Keratinocyte (primary cell): ENCODE measurements at regions not wholly inside any gene's neighbourhood (a gene's known extent, or its start where the extent isn't known, plus 50 kb on each side); places are given as distances from the start of the nearest gene placed in this dataset.

Source experiments
- DNase-seq: peaks from one replicate; pipeline ENCODE4 v3.0.0-alpha.2; 2011; ENCODE audit warnings: low read depth, missing footprints, low spot score
- FAIRE-seq: peaks from 2 replicates; lab custom pipeline; 2011; peaks lifted over from hg19 to GRCh38; lab: Jason Lieb, UNC
- H2AFZ ChIP-seq: 2 replicates; pipeline ENCODE4 v1.6.0; 2012; ENCODE audit warnings: low read length, control low read depth, inconsistent platforms; ENCODE audit not compliant: control insufficient read depth
- H3K27ac ChIP-seq: 2 replicates; pipeline ENCODE4 v1.5.1; 2011; ENCODE audit warnings: low read length; ENCODE audit not compliant: control insufficient read depth, insufficient read depth
- H3K27me3 ChIP-seq: 3 replicates; pipeline ENCODE4 v1.6.0; 2011; ENCODE audit warnings: low read length; ENCODE audit not compliant: control insufficient read depth, insufficient read depth; ENCODE audit errors: extremely low read depth
- H3K36me3 ChIP-seq, 2 experiments: 2 replicates in 1 of 2; 3 replicates in 1 of 2; pipeline ENCODE4 v1.5.1; 2011; ENCODE audit warnings: low read length in 2 of 2, mild to moderate bottlenecking in 1 of 2; ENCODE audit not compliant: control insufficient read depth in 2 of 2, insufficient read depth in 2 of 2; ENCODE audit errors: extremely low read depth in 1 of 2
- H3K4me1 ChIP-seq: 3 replicates; pipeline ENCODE4 v1.5.1; 2011; ENCODE audit warnings: low read length; ENCODE audit not compliant: control insufficient read depth, insufficient read depth; ENCODE audit errors: extremely low read depth
- H3K4me2 ChIP-seq: 3 replicates; pipeline ENCODE4 v1.6.0; 2011; ENCODE audit warnings: low read depth, low read length; ENCODE audit not compliant: control insufficient read depth, insufficient read depth; ENCODE audit errors: extremely low read depth
- H3K4me3 ChIP-seq, 3 experiments: fragments of 200-600 bp in 1 of 3; sonication (generic) in 1 of 3; 2 replicates in 2 of 3; 3 replicates in 1 of 3; pipeline ENCODE4 v1.5.1; 2011 to 2016; ENCODE audit warnings: low read length in 3 of 3, mild to moderate bottlenecking in 3 of 3, control low read depth in 2 of 3, inconsistent platforms in 1 of 3, low read depth in 1 of 3, mixed read lengths in 1 of 3, mixed run types in 1 of 3, moderate library complexity in 1 of 3; ENCODE audit not compliant: control insufficient read depth in 2 of 3, insufficient read depth in 2 of 3; ENCODE audit errors: extremely low read depth in 1 of 3
- H3K79me2 ChIP-seq: 2 replicates; pipeline ENCODE4 v1.6.0; 2012; ENCODE audit warnings: low read length; ENCODE audit not compliant: control insufficient read depth, insufficient read depth
- H3K9ac ChIP-seq: 3 replicates; pipeline ENCODE4 v1.6.0; 2011; ENCODE audit warnings: low read length; ENCODE audit not compliant: control insufficient read depth, insufficient read depth; ENCODE audit errors: extremely low read depth
- H3K9me1 ChIP-seq: 3 replicates; pipeline ENCODE4 v1.6.0; 2011; ENCODE audit warnings: low read length; ENCODE audit not compliant: control insufficient read depth, insufficient read depth; ENCODE audit errors: extremely low read depth
- H3K9me3 ChIP-seq: 2 replicates; pipeline ENCODE4 v1.5.1; 2012; ENCODE audit warnings: low read depth, low read length; ENCODE audit not compliant: control insufficient read depth
- H4K20me1 ChIP-seq: 3 replicates; pipeline ENCODE4 v1.6.0; 2011; ENCODE audit warnings: low read length; ENCODE audit not compliant: control insufficient read depth, insufficient read depth; ENCODE audit errors: extremely low read depth
- EZH2 ChIP-seq: IDR thresholded peaks from one replicate; pipeline ENCODE4 v1.6.1; 2012; ENCODE audit warnings: inconsistent platforms, mild to moderate bottlenecking, low read length, moderate library complexity
- dilution Hi-C: fragments of 300-500 bp; cut with MboI; formaldehyde crosslinking; loops from one replicate; pipeline ENCODE4 v1.7.0; 2020; ENCODE audit warnings: low sequenced_read_pairs; ENCODE audit not compliant: extremely low pct_ligation_motif_present
- TF ChIP-seq, protein P1 (sequence below), 3 experiments: IDR thresholded peaks in 1 of 3; conservative IDR thresholded peaks in 1 of 3; optimal IDR thresholded peaks in 1 of 3; 2 replicates in 2 of 3; 3 replicates in 1 of 3; pipeline versions ENCODE3 to v1.5.1; 2011; ENCODE audit warnings: low read length in 3 of 3, mild to moderate bottlenecking in 3 of 3, moderate library complexity in 2 of 3, control low read depth in 1 of 3, inconsistent platforms in 1 of 3; ENCODE audit not compliant: insufficient read depth in 2 of 3; ENCODE audit errors: extremely low read depth in 1 of 3

DNA sequence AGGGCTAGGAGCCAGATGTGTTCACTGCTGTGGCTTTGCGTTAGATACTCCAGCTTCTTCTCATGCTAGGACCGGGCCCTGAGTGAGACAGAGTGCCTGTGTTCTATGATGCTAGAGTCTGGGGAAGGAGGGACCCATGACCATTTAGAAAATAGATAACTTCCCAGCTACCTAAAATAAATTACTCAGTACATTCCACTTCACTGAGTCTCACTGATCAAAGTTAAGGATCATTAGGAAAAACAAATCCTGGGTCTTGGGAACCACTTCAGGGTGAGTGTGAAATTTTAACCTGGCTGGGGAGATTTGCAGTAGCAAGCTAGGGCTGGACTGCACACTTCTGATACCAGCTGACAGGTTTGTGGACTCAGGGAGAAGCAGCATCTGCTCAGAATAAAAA lies 138.1 kb downstream of the EMX2 start:
- FAIRE-seq (no peak), DNase-seq (no peak)
- H3K27me3 ChIP-seq: peaks cover 8% of the 10 kb centered on the region
- no peak overlapping the region for H3K9ac ChIP-seq
- H3K4me3 ChIP-seq: no peak overlapping the region
- no peak overlapping the region for H3K4me2 ChIP-seq
- no peaks in the 10 kb centered on the region for H3K9me3 ChIP-seq
- H4K20me1 ChIP-seq: no peaks in the 10 kb centered on the region
- dilution Hi-C loops: no loop called here
- no peaks in the 10 kb centered on the region for H3K9me1 ChIP-seq
- TF ChIP-seq, protein P1, sequence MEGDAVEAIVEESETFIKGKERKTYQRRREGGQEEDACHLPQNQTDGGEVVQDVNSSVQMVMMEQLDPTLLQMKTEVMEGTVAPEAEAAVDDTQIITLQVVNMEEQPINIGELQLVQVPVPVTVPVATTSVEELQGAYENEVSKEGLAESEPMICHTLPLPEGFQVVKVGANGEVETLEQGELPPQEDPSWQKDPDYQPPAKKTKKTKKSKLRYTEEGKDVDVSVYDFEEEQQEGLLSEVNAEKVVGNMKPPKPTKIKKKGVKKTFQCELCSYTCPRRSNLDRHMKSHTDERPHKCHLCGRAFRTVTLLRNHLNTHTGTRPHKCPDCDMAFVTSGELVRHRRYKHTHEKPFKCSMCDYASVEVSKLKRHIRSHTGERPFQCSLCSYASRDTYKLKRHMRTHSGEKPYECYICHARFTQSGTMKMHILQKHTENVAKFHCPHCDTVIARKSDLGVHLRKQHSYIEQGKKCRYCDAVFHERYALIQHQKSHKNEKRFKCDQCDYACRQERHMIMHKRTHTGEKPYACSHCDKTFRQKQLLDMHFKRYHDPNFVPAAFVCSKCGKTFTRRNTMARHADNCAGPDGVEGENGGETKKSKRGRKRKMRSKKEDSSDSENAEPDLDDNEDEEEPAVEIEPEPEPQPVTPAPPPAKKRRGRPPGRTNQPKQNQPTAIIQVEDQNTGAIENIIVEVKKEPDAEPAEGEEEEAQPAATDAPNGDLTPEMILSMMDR (optimal IDR thresholded peaks at IDR 0.05 in 1 of 3, IDR thresholded peaks at IDR 0.05 in 1 of 3, conservative IDR thresholded peaks at IDR 0.05 in 1 of 3; ENCODE audit: extremely low read depth in 1 of 3, insufficient read depth in 2 of 3, low read length in 3 of 3): no peak
- no peak for TF ChIP-seq EZH2
- H3K4me1 ChIP-seq: peaks cover 20% of the 10 kb centered on the region
- H3K36me3 ChIP-seq: no peaks in the 10 kb centered on the region
- no peak overlapping the region for H2AFZ ChIP-seq
- no peak overlapping the region for H3K27ac ChIP-seq
- H3K79me2 ChIP-seq: no peaks in the 10 kb centered on the region

- Histone ChIP-seq H3K4me2 (no peak overlapping the region), H2AFZ (no peak overlapping the region), H3K4me3 (no peak overlapping the region), H3K36me3 (no peaks in the 10 kb centered on the region), H3K9ac (no peak overlapping the region), H3K9me1 (no peaks in the 10 kb centered on the region), H3K9me3 (no peaks in the 10 kb centered on the region), H4K20me1 (no peaks in the 10 kb centered on the region), H3K79me2 (no peaks in the 10 kb centered on the region), H3K27me3 (peaks cover 10% of the 10 kb centered on the region), H3K4me1 (peaks cover 20% of the 10 kb centered on the region), H3K27ac (no peak overlapping the region)
- dilution Hi-C loops: no loop called here
- FAIRE-seq (no peak), DNase-seq (no peak)
- TF ChIP-seq EZH2: no peak
- TF ChIP-seq, protein P1 (optimal IDR thresholded peaks at IDR 0.05 in 1 of 3, IDR thresholded peaks at IDR 0.05 in 1 of 3, conservative IDR thresholded peaks at IDR 0.05 in 1 of 3; ENCODE audit: extremely low read depth in 1 of 3, insufficient read depth in 2 of 3, low read length in 3 of 3): no peak
Observed at GRCh38 chr10:117681104-117681503, 138.6 kb downstream of the EMX2 start.
